Endodermal cell (in vitro differentiated cells): ENCODE measurements at regions not wholly inside any gene's neighbourhood (a gene's known extent, or its start where the extent isn't known, plus 50 kb on each side); places are given as distances from the start of the nearest gene placed in this dataset.
A peak's percentile ranks its signal among the peaks of the same experiment; 100 is the strongest.

ENCODE experiments used
- DNase-seq: peaks from one replicate; pipeline ENCODE4 v3.0.0-alpha.2; 2017
- H3K27ac ChIP-seq: 2 replicates; pipeline ENCODE4 v1.5.1; 2013; ENCODE audit warnings: mild to moderate bottlenecking, low read depth, low read length, moderate library complexity
- H3K27me3 ChIP-seq: 2 replicates; pipeline ENCODE4 v1.6.1; 2013; ENCODE audit warnings: mild to moderate bottlenecking, low read length, moderate library complexity; ENCODE audit not compliant: insufficient read depth, control insufficient read depth, poor library complexity, severe bottlenecking
- H3K36me3 ChIP-seq: 2 replicates; pipeline ENCODE4 v1.7.0; 2013; ENCODE audit warnings: mild to moderate bottlenecking, low read length, moderate library complexity; ENCODE audit not compliant: control insufficient read depth, insufficient read depth
- H3K4me1 ChIP-seq: one replicate; pipeline ENCODE4 v1.7.0; 2013; ENCODE audit warnings: low read length; ENCODE audit not compliant: control insufficient read depth, insufficient read depth
- H3K4me3 ChIP-seq: 2 replicates; pipeline ENCODE4 v1.5.1; 2013; ENCODE audit warnings: mild to moderate bottlenecking, low read length, moderate library complexity
- H3K9ac ChIP-seq: 2 replicates; pipeline ENCODE4 v1.6.1; 2013; ENCODE audit warnings: mild to moderate bottlenecking, low read length, moderate library complexity; ENCODE audit not compliant: poor library complexity, severe bottlenecking; ENCODE audit errors: extremely low read depth
- H3K9me3 ChIP-seq: 2 replicates; pipeline ENCODE4 v1.6.1; 2013; ENCODE audit warnings: mild to moderate bottlenecking, low read length, moderate library complexity; ENCODE audit not compliant: control insufficient read depth
- H3K27ac Mint-ChIP-seq: 2 replicates; pipeline ENCODE4 v1.8.0; 2020; ENCODE audit warnings: mixed read lengths
- H3K27me3 Mint-ChIP-seq: 2 replicates; pipeline ENCODE4 v1.8.0; 2021; ENCODE audit warnings: mild to moderate bottlenecking, mixed read lengths; ENCODE audit not compliant: insufficient read depth
- H3K36me3 Mint-ChIP-seq: 2 replicates; pipeline ENCODE4 v1.8.0; 2020; ENCODE audit warnings: low read depth, mixed read lengths
- H3K4me1 Mint-ChIP-seq: 2 replicates; pipeline ENCODE4 v1.8.0; 2020; ENCODE audit warnings: mixed read lengths
- H3K4me3 Mint-ChIP-seq: 2 replicates; pipeline ENCODE4 v1.8.0; 2020; ENCODE audit warnings: mild to moderate bottlenecking, moderate library complexity, mixed read lengths
- H3K9me3 Mint-ChIP-seq: 2 replicates; pipeline ENCODE4 v1.8.0; 2020; ENCODE audit warnings: mild to moderate bottlenecking, mixed read lengths
- CTCF ChIP-seq: fragments of 200-600 bp; sonication (generic); conservative IDR thresholded peaks from 2 replicates; pipeline ENCODE4 v1.5.0; 2021; ENCODE audit warnings: antibody characterized with exemption, mild to moderate bottlenecking
- WGBS, 2 experiments: methylation state at CpG; one replicate each; pipeline versions ENCODE4 v1.1.5 to v1.1.7; 2013; ENCODE audit warnings: missing lambda C conversion rate in 2 of 2, mixed read lengths in 1 of 2; ENCODE audit not compliant: insufficient coverage in 1 of 2, insufficient read length in 1 of 2; 5-methylcytosine and 5-hydroxymethylcytosine counted together

DNA sequence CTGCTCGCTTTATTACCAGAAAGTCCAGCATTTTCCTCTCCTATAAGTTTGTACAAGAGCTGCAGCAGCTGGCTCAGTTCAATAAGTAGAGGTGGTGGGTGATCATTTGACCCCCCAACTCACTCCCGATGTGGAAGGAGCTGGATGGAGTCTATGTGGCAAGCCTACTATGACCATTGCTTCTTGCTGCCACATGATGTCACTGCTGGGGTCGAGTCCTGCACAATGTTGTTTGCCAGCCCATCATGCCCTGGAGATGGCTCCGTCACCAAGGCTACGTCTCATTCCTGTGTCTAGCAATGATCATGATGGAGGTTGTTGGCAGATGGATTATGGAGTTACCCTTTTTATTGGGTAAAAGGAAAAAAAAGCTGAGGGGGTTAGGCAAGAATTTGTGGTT is 266.3 kb downstream of the PSAT1 start:
- no peak overlapping the region for H3K4me3 Mint-ChIP-seq
- Histone ChIP-seq H3K27ac (no peak overlapping the region), H3K9me3 (no peaks in the 10 kb centered on the region), H3K27me3 (no peaks in the 10 kb centered on the region), H3K4me1 (no peaks in the 10 kb centered on the region), H3K4me3 (no peak overlapping the region), H3K36me3 (no peaks in the 10 kb centered on the region), H3K9ac (no peak overlapping the region)
- H3K27me3 Mint-ChIP-seq: no peaks in the 10 kb centered on the region
- no peaks in the 10 kb centered on the region for H3K36me3 Mint-ChIP-seq
- no peaks in the 10 kb centered on the region for H3K4me1 Mint-ChIP-seq
- peak; percentile 17 for TF ChIP-seq CTCF
- WGBS, 2 experiments: 90 to 100% methylated on average over 1 to 5 of the region's 5 CpGs
- no peaks in the 10 kb centered on the region for H3K9me3 Mint-ChIP-seq
- no peak for DNase-seq
- H3K27ac Mint-ChIP-seq: no peak overlapping the region

- Histone ChIP-seq H3K4me3 (no peak overlapping the region), H3K9ac (no peak overlapping the region), H3K9me3 (no peaks in the 10 kb centered on the region), H3K27me3 (no peaks in the 10 kb centered on the region), H3K36me3 (no peaks in the 10 kb centered on the region), H3K27ac (no peak overlapping the region), H3K4me1 (no peaks in the 10 kb centered on the region)
- TF ChIP-seq CTCF: no peak
- H3K4me1 Mint-ChIP-seq: no peaks in the 10 kb centered on the region
- H3K9me3 Mint-ChIP-seq: no peaks in the 10 kb centered on the region
- no peak for DNase-seq
- H3K27ac Mint-ChIP-seq: no peak overlapping the region
- 91 to 100% methylated on average over 2 to 5 of the region's 5 CpGs for WGBS, 2 experiments
- H3K27me3 Mint-ChIP-seq: no peaks in the 10 kb centered on the region
- H3K36me3 Mint-ChIP-seq: no peaks in the 10 kb centered on the region
- H3K4me3 Mint-ChIP-seq: no peak overlapping the region
Observed at GRCh38 chr9:78565481-78565880, 268.6 kb downstream of the PSAT1 start.

- H3K9ac ChIP-seq: no peak overlapping the region
- no peak overlapping the region for H3K4me3 Mint-ChIP-seq
- DNase-seq: no peak
- WGBS, 2 experiments: 65% methylated on average over 2 of the region's 2 CpGs; no CpG with 5 or more reads in 1 of the 2 experiments
- H3K9me3 ChIP-seq: no peaks in the 10 kb centered on the region
- H3K27ac ChIP-seq: no peak overlapping the region
- no peaks in the 10 kb centered on the region for H3K36me3 ChIP-seq
- no peaks in the 10 kb centered on the region for H3K36me3 Mint-ChIP-seq
- H3K27me3 Mint-ChIP-seq: no peaks in the 10 kb centered on the region
- no peaks in the 10 kb centered on the region for H3K27me3 ChIP-seq
- H3K27ac Mint-ChIP-seq: no peak overlapping the region
- H3K4me1 ChIP-seq: no peaks in the 10 kb centered on the region
- peaks cover 2% of the 10 kb centered on the region for H3K4me1 Mint-ChIP-seq
- no peak overlapping the region for H3K4me3 ChIP-seq
- TF ChIP-seq CTCF: no peak
- no peaks in the 10 kb centered on the region for H3K9me3 Mint-ChIP-seq
Observed at GRCh38 chr9:78566521-78566920, 269.6 kb downstream of the PSAT1 start.
